Cortex of kidney (tissue), 1 donor: ENCODE measurements at regions not wholly inside any gene's neighbourhood (a gene's known extent, or its start where the extent isn't known, plus 50 kb on each side); places are given as distances from the start of the nearest gene placed in this dataset.
"Not testable (repeated sequence)": the region's sequence is repeated elsewhere in the genome, so short reads cannot be mapped to it uniquely, and the experiment has no call there.

Source experiments
- DNase-seq: peaks from one replicate; lab custom pipeline; 2025; lab: John Stamatoyannopoulos, UW

GRCh38 chrX:114015966-114016365 is 567.9 kb upstream of the HTR2C start:
- DNase-seq, result no peak

DNA sequence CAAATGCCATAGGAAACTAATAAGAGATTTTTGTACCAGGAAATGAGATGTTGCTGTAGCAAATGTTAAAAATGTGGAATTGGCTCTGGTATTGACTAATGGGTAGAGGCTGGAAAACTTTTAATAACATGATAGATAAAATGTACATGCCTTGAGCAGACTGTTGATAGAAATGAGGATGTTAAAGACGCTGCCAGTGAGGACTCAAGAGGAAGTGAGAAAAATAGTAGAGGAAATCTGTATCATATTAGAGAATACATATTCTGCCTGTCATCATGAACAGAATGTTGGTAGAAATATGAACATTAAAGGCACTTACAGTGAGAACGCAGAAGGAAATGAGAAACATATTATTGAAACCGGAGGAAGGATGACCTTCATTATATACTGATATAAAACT is 577.2 kb upstream of the HTR2C start:
- no peak for DNase-seq

GRCh38 chrX:113996781-113997180 is 587.1 kb upstream of the HTR2C start:
- no peak for DNase-seq

DNA sequence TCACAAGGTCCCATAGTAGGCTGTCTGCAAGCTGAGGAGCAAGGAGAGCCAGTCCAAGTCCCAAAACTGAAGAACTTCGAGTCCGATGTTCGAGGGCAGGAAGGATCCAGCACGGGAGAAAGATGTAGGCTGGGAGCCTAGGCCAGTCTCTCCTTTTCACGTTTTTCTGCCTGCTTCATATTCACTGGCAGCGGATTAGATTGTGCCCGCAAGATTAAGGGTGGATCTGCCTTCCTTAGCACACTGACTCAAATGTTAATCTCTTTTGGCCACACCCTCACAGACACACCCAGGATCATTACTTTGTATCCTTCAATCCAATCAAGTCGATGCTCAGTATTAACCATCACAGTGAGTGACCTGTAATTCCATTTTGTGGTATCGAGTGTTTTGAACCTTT is 592.2 kb upstream of the HTR2C start:
- not testable (repeated sequence) for DNase-seq

DNA sequence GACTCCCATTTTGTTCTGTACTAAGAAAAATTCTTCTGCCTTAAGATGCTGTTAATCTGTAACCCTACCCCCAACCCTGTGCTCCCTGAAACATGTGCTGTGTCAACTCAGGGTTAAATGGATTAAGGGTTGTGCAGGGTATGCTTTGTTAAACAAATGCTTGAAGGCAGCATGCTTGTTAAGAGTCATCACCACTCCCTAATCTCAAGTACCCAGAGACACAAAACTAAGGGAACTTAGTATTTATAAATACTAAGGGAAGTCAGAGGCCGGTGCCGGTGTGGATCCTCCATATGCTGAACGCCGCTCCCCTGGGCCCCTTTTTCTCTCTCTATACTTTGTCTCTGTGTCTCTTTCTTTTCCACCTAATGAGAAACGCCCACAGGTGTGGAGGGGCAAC is 593.2 kb upstream of the HTR2C start:
- DNase-seq, result not testable (repeated sequence)

DNA sequence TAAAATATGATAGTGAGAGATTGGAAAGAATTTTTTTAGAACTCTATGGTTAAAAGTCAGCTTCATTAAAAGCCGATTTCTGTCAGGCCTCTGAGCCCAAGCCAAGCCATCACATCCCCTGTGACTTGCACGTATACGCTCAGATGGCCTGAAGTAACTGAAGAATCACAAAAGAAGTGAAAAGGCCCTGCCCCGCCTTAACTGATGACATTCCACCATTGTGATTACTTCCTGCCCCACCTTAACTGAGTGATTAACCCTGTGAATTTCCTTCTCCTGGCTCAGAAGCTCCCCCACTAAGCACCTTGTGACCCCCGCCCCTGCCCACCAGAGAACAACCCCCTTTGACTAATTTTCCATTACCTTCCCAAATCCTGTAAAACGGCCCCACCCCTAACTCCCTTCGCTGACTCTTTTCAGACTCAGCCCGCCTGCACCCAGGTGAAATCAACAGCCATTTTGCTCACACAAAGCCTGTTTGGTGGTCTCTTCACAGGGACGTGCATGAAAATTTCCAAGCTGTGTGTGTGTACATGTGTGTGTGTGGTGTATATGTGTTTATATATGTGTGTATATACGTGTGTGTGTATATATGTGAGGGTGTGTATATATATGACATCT is 595.5 kb upstream of the HTR2C start:
- not testable (repeated sequence) for DNase-seq

DNA sequence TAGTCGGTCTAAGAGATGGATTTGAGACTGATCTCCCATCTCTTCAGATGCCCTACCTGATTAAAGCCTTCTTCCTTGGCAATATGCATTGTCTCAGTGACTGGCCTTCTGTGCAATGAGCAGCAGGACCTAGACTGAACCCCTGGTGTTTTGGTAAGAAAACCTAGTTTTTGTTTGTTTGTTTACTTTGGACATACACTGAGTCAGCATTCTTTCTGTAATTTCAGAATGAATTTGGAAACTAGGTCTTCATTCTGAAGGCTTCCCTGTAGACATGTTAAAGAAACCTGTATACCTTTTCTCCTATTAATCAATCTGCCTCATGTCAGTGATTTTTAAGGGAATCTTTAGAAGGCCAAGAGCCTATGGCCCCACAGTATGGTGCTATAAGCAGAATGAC is 597.5 kb upstream of the HTR2C start:
- DNase-seq, result no peak

DNA sequence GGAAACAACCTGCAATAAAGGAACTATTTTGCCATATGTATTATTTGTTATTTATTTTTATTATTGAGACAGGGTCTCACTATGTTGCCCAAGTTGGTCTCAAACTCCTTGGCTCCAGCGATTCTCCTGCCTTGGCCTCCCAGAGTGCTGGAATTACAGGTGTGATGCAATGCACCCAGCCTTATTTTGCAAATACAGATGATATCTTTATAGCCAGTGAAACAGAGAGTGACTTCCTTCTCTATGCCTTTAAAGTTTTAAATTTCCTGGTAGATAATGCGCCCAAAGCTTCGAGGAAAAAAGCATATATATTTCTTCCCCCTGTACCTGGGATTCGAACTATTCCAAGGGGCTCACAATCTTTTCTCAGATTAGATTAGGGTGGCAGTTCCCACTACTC is 601.1 kb upstream of the HTR2C start:
- no peak for DNase-seq

DNA sequence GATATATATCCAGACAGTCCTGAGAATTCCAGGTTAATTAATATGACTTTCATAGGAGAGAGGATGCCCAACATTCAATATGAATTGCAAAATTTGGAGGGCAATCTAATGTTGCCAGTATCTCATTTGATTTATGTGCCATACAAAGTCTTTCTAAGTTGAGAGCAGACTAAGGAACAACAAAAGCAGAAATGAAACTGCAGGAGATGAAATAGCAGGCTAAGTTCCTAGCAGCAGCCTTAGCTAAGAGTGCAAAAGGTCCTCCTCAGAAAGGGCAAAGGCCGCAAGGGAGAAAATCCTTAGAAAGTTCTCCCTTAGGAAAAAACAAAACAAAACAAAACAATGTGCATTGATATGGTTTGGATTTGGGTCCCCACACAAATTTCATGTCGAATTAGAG is 602.9 kb upstream of the HTR2C start:
- no peak for DNase-seq

DNA sequence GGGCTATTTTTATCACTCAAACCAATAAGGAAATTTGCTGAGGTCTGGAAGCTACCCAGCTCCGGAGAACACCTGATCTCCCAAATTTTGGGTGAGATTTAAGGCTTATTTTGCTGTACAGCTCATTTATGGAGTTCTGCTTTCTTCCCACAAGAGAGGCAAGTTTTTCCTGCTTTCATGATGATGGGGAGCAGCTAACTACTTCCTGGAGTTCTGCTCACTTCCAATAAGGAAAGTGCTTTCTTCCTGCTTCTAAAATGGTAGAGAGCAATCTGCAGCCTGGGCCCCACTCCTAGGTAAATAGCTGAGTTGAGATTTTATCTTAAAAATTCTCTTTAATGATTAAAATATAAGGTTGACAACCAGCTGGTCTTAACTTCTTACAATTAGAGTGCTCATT is 606.0 kb upstream of the HTR2C start:
- no peak for DNase-seq

GRCh38 chrX:113975441-113975840 is 608.4 kb upstream of the HTR2C start:
- DNase-seq, result no peak

- no peak for DNase-seq
These were observed 609.0 kb upstream of the HTR2C start for GRCh38 chrX:113974881-113975280.

DNA sequence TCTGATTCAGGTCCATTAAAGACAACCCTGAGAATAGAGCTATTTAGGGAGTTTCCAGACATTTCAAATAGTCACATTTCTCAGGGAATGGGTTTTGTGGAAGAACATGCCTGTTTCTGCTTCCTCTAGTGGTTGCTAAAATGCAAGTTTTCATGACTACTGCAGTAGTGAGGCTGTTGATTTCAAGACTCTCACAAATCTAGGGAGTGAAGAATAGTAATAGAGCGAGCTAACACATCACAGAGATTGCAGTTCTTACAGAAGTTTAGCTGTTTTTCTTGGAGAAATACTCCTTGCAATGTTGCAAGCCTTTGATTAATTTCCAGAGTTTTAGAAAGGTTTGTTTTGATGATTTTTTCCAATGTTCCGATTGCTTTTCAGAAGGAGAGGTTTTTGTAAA is 610.2 kb upstream of the HTR2C start:
- DNase-seq, result no peak

GRCh38 chrX:113966791-113967190 is 617.1 kb upstream of the HTR2C start:
- DNase-seq, result no peak

- DNase-seq, result no peak
These were observed 621.5 kb upstream of the HTR2C start for GRCh38 chrX:113962343-113962742.

- DNase-seq, result no peak
These were observed 623.8 kb upstream of the HTR2C start for GRCh38 chrX:113959912-113960626.

DNA sequence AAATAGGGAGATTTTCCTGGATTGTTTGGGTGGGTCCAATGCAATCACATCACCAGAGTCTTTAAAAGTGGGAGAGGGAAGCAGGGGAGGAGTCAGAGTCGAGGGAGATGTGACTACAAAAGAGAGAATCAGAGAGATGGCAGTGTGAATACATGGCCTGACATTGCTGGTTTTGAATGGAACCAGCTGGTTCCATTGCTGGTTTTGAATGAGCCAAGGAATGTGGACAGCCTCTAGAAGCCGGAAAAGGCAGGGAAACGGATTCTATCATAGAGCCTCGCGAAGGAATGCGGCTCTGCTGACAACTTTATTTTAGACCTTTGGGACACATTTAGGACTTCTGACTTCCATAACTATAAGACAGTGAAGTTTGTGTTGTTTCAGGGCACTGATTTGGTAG is 627.0 kb upstream of the HTR2C start:
- no peak for DNase-seq

DNA sequence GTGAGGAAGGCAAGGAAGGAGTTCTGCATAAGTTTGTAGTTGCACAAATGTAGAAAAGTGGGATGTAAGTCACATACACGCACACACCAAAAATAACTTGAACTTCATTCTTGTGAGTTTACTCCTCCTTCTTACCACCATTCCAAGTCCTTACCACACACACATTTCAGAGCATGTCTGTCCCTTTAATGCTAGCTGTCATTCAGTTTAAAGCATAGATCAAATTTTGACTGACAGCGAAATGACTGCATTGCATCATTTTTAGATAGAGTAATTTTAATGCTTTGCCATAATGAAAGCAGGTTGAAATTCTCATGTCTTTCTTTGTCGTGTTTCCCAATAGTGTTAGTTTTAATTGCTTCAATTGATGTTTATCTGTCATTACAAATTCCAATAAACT is 629.6 kb upstream of the HTR2C start:
- DNase-seq, result no peak

- DNase-seq, result no peak
These were observed 633.7 kb upstream of the HTR2C start for GRCh38 chrX:113950081-113950678.

DNA sequence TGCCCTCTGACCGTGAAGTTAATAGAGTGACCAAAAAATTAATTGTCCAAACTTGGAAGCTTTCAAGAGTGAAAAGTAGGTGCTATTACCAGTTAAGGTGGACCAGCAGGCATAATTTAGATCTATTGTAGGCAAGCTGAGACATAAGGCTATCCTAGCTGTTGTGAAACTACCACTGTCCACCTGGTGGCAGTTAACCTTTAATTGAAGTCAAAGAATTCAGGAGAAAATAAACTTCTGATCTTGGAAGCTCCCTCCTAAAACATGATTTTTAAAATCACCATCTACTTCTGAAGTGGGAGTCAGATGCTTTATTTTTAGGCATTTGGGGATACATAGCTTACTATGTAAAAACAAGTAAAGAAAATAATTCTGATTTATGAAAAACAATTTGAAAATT is 636.3 kb upstream of the HTR2C start:
- DNase-seq, result no peak

- DNase-seq, result no peak
These were observed 648.4 kb upstream of the HTR2C start for GRCh38 chrX:113935518-113935917.

GRCh38 chrX:113933931-113934330 is 650.0 kb upstream of the HTR2C start:
- no peak for DNase-seq

GRCh38 chrX:113929004-113929403 is 654.9 kb upstream of the HTR2C start:
- no peak for DNase-seq

GRCh38 chrX:113920661-113921060 is 663.2 kb upstream of the HTR2C start:
- no peak for DNase-seq
